ENCODE measurements at regions not wholly inside any gene's neighbourhood (a gene's known extent, or its start where the extent isn't known, plus 50 kb on each side); places are given as distances from the start of the nearest gene placed in this dataset.

GRCh38 chr3:110413807-110414748 is 657.5 kb upstream of the NECTIN3 start:
- H3K4me1 ChIP-seq (ENCODE audit: control insufficient read depth, insufficient read depth, low read length), result no peaks in the 10 kb centered on the region
- H3K36me3 Mint-ChIP-seq, result no peaks in the 10 kb centered on the region
- H3K27me3 ChIP-seq (ENCODE audit: control insufficient read depth, insufficient read depth, low read length), result no peaks in the 10 kb centered on the region
- no peak overlapping the region for H3K27ac Mint-ChIP-seq
- no peak overlapping the region for H3K4me3 ChIP-seq (ENCODE audit: low read length)
- H3K4me3 Mint-ChIP-seq, result no peak overlapping the region
- intact Hi-C loops (cut with micrococcal nuclease), result no loop called here
- no peak overlapping the region for H3K27ac ChIP-seq (ENCODE audit: low read length)
- no peaks in the 10 kb centered on the region for H3K9me3 ChIP-seq (ENCODE audit: control insufficient read depth, insufficient read depth, low read length)
- H3K9me3 Mint-ChIP-seq, result peaks cover 10 to 21% of the 10 kb centered on the region in 2 donors
- TF ChIP-seq CTCF (IDR thresholded peaks at IDR 0.05), result no peak
- 71% methylated on average over 1 of the region's 4 CpGs for WGBS (ENCODE audit: insufficient coverage)
- DNase-seq (no peak), ATAC-seq (no peak)
- no peaks in the 10 kb centered on the region for H3K27me3 Mint-ChIP-seq (ENCODE audit: low read depth in 2 of 2)
- H3K4me1 Mint-ChIP-seq, result no peaks in the 10 kb centered on the region
- H3K36me3 ChIP-seq (ENCODE audit: control insufficient read depth, insufficient read depth, low read length), result no peaks in the 10 kb centered on the region

DNA sequence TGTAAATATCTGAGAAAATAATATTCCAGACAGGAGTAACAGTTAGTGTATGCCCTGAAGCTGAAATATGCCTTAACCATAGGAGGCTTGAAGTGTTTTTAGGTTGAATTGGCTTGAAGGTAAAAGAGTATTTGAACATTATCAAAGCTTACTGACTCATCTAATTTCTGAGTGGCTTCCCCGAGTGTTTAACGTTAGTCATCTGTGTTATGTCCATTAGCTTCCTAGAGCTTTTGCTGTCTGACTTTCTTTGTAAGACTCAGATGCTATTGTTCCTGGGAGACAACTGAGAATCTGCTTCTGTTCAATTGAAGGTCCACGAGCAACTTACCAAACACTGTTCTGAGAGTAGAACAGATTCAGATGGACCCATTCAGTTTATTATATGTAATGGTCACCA is 656.8 kb upstream of the NECTIN3 start:
- H3K36me3 ChIP-seq (ENCODE audit: control insufficient read depth, insufficient read depth, low read length), result no peaks in the 10 kb centered on the region
- no peak for DNase-seq
- 96% methylated on average over 2 of the region's 3 CpGs for WGBS (ENCODE audit: insufficient coverage)
- H3K36me3 Mint-ChIP-seq, result no peaks in the 10 kb centered on the region
- H3K4me1 ChIP-seq (ENCODE audit: control insufficient read depth, insufficient read depth, low read length), result no peaks in the 10 kb centered on the region
- H3K9me3 Mint-ChIP-seq, result peaks cover 9 to 18% of the 10 kb centered on the region in 2 donors
- H3K4me3 ChIP-seq (ENCODE audit: low read length), result no peak overlapping the region
- H3K27me3 Mint-ChIP-seq (ENCODE audit: low read depth in 2 of 2), result no peaks in the 10 kb centered on the region
- no peak overlapping the region for H3K27ac Mint-ChIP-seq
- H3K27me3 ChIP-seq (ENCODE audit: control insufficient read depth, insufficient read depth, low read length), result no peaks in the 10 kb centered on the region
- H3K27ac ChIP-seq (ENCODE audit: low read length), result no peak overlapping the region
- no peak for ATAC-seq
- no peak for TF ChIP-seq CTCF (IDR thresholded peaks at IDR 0.05)
- no peaks in the 10 kb centered on the region for H3K9me3 ChIP-seq (ENCODE audit: control insufficient read depth, insufficient read depth, low read length)
- H3K4me3 Mint-ChIP-seq, result no peak overlapping the region
- intact Hi-C loops (cut with micrococcal nuclease), result no loop called here
- H3K4me1 Mint-ChIP-seq, result no peaks in the 10 kb centered on the region

- DNase-seq, result no peak
- TF ChIP-seq CTCF (IDR thresholded peaks at IDR 0.05), result no peak
- Mint-ChIP-seq H3K9me3 (peaks cover 5 to 14% of the 10 kb centered on the region in 2 donors), H3K27ac (no peak overlapping the region), H3K4me3 (no peak overlapping the region), H3K36me3 (no peaks in the 10 kb centered on the region), H3K27me3 (ENCODE audit: low read depth in 2 of 2) (no peaks in the 10 kb centered on the region), H3K4me1 (no peaks in the 10 kb centered on the region)
- Histone ChIP-seq H3K4me1 (ENCODE audit: control insufficient read depth, insufficient read depth, low read length) (no peaks in the 10 kb centered on the region), H3K36me3 (ENCODE audit: control insufficient read depth, insufficient read depth, low read length) (no peaks in the 10 kb centered on the region), H3K4me3 (ENCODE audit: low read length) (no peak overlapping the region), H3K27ac (ENCODE audit: low read length) (no peak overlapping the region), H3K9me3 (ENCODE audit: control insufficient read depth, insufficient read depth, low read length) (no peaks in the 10 kb centered on the region), H3K27me3 (ENCODE audit: control insufficient read depth, insufficient read depth, low read length) (no peaks in the 10 kb centered on the region)
- intact Hi-C loops (cut with micrococcal nuclease), result no loop called here
- WGBS (ENCODE audit: insufficient coverage), result 32% methylated on average over 2 of the region's 2 CpGs
- no peak for ATAC-seq
Measured at GRCh38 chr3:110419096-110419495, 652.5 kb upstream of the NECTIN3 start.
